Inflammatory macrophage treated with lipopolysaccharide for 1 hour (primary cell): ENCODE measurements at regions not wholly inside any gene's neighbourhood (a gene's known extent, or its start where the extent isn't known, plus 50 kb on each side); places are given as distances from the start of the nearest gene placed in this dataset.

Experiments used
- DNase-seq, 2 donors: peaks; one replicate each; pipeline ENCODE4 v3.0.0-alpha.2; 2020 to 2022

DNA sequence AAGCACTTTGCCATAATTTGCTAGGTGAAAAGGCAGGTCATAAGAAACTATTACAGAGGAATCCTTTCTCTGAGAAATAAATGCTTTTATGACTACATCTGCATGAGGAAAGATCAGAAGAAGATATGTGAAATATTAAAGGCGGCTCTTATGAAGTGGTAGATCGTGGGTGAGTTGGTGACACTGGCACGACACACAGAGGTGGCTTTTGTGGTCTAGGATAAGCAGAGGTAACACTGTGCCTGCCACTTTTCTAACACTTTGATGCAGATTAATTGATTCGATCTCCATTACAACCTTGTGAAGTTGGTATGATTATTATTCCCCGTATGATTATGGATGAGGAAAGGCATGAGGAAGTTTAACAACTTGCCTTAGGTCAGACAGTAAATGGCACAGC, 60.0 kb upstream of the ELK3 start:
- DNase-seq: no peak

- DNase-seq: peak in 1 of 2 donors; percentile 18
These were observed 58.0 kb upstream of the ELK3 start for GRCh38 chr12:96136161-96136560.

DNA sequence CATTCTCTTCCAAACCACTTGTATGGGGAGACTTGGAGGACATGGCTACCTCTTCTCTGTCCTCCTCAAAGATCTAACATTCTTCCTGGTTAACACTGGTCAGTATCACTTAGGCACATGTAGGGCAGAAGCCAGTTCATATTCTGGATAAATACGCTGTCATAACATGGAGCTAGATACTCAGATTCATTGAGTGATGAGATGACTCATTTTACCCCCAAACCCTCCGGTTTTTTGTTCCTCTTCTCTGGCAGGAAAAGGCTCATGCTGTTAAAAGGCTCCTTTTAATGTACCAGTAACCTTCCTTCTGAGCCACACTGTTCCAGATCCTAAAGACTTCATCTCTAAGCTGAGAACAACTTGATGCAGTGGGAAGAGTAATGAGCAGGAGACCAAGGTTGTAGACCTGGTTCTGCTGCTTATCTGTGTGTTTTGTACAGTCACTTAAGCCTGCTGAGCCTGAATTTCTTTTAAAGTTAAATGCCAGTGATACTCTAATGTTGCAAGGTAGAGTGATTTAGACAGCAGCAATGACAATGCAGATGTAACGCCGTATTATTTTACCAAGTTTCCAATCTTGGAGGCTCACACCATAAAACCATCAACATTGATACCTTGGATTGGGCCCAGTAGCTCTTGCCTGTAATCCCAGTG, 57.3 kb upstream of the ELK3 start:
- DNase-seq: peak; percentile 25 to 50

DNA sequence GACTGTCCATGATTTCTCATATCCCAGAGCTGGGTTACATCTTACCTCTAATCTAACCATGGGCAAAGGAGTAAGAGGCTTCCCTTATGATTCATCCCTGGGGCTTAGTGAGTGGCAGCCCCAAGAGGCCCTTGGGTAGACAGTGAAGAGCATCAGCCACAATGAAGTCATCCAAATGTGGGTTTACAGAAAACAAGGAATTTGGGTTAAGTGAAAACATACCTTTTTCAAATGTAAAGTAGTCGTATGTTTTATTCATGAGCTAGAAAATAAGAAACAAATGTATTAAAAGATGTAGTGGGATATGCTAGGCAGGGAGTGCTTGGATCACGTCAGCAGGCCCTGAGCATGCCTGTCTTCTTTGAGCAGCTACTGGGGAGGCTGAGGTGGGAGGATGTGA, 54.0 kb upstream of the ELK3 start:
- peak in 1 of 2 donors; percentile 10 for DNase-seq

DNA sequence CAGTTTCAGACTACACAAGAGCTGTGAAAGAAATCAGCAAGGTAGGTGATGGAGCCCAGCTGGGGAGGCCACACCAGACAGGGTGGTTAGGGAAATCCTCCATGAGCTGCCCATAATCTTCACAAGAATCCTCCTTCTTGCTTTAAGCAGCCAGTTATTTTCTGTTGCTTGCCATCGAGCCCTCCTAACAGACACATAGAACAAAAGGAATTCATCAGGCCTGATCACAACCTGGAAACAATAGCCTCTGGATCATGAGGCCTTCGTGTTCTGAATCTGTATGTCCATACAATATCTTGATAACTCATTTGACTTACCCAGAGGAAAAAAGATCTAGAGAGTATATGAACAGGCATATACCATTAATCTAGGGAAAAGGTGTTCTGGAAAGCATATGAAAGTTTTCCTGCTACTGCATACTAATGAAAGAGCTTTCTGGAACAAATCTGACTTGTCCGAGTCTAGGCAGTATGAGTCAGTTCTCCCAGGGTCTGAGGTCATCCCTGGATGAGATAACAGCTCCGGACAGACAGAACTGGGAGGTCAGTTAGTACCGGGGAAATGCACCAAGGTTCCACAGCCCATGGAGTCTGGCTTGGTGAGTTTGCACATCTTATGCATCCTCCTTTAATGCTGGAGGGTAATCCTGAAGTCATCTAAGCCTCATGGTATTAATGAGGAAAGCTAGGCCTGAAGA, 52.8 kb upstream of the ELK3 start:
- DNase-seq: peak in 1 of 2 donors; percentile 13

DNA sequence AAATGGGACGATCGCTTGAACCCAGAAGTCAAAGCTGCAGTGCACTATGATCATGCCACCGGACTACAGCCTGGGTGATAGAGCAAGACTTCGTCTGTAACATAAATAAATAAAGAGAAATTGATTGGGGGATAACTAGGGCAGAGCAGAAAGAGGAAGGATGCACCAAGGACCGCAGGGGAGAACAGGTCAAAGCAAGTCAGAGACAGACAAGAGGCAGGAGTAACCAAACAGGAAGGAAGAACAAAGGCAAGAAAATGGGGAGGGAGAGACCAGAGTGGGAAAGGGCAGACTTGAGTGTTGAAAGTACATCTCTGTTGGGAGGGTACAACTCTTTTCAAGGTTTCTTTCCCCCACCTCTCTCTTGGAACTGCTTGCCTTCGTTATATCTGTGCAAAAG, 50.8 kb upstream of the ELK3 start:
- no peak for DNase-seq

DNA sequence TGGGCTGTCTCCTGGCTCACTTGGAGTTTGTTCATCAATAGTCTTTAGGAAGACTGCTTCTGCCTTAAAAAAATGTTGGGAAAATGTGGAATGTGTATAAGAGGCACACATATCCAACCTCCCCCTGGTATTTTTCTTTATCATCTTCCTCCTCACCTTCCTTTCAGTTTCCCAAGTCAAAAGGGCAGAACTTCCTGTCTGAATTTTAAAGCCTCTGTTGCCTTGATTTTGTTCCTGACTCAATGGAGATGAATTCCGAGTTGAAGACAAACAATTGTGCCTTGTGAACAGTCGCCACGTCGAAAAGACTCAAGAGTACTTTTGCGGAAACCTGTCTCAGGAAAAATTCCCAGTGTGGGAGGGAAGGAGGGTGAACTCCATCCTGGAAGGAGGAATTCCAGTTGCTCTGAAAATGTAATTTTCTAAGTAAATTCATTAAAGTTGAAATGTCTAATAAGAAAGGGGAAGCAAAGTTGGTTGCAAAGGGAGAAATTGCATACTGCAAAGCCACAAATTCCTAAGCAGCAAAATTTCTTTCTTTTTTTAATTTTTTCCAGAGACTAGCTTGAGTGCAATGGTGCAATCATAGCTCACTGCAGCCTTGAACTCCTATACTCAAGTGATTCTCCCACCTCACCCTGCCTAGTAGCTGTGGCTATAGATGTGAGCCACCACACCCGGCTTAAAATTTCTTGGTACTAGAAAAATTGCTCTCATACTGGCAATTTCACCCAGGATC, 50.2 kb upstream of the ELK3 start:
- DNase-seq: peak; percentile 31 to 34
